ENCODE measurements at regions not wholly inside any gene's neighbourhood (a gene's known extent, or its start where the extent isn't known, plus 50 kb on each side); places are given as distances from the start of the nearest gene placed in this dataset.
"Not testable (repeated sequence)": the region's sequence is repeated elsewhere in the genome, so short reads cannot be mapped to it uniquely, and the experiment has no call there.

DNA sequence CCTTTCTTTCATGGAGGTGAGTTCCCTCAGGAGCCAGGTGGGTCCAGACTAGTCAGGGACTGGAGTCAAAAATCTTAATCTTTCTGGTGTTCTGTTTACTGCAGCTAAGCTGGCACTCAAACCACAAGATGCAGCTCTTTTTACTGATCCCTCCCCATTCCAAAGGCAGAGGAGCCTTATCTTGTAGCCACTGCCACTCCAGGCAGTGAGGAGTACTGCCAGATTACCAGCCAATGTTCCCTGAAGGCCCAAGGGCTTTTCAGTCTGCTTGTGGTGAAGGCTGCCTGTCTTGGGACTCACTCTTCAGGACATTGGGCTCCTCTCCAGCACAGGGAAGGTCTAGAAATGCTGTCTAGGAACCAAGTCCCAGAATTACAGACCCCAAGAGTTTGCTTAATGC, 490.4 kb upstream of the ADGRB3 start:
- DNase-seq (ENCODE audit: low spot score): no peak

- no peak for DNase-seq (ENCODE audit: low spot score)
Observed at GRCh38 chr6:68141190-68141589, 493.9 kb upstream of the ADGRB3 start.

- no peak for DNase-seq (ENCODE audit: low spot score)
Observed at GRCh38 chr6:68139130-68139529, 496.0 kb upstream of the ADGRB3 start.

- DNase-seq (ENCODE audit: low spot score): no peak
Observed at GRCh38 chr6:68134796-68135195, 500.3 kb upstream of the ADGRB3 start.

- no peak for DNase-seq (ENCODE audit: low spot score)
Observed at GRCh38 chr6:68128211-68128610, 506.9 kb upstream of the ADGRB3 start.

DNA sequence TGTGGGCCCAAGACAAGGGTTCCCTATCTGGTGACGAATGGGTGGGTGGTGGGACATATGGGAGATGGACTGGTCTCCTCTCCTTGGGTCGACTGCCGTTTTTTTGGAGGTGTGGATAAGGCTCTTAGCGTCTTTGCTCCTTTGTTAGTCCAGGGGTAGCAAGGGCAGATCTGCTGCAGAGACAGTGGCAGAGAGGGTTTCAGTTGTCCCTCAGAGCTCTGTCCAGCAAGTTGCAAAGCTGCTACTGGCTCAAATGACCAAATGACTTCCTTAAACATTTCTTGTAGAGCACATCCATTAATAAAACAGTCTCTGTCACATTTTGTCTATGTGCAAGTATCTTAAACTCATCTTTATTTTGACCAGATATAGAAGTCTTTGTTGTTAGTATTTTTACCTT, 508.0 kb upstream of the ADGRB3 start:
- no peak for DNase-seq (ENCODE audit: low spot score)

DNA sequence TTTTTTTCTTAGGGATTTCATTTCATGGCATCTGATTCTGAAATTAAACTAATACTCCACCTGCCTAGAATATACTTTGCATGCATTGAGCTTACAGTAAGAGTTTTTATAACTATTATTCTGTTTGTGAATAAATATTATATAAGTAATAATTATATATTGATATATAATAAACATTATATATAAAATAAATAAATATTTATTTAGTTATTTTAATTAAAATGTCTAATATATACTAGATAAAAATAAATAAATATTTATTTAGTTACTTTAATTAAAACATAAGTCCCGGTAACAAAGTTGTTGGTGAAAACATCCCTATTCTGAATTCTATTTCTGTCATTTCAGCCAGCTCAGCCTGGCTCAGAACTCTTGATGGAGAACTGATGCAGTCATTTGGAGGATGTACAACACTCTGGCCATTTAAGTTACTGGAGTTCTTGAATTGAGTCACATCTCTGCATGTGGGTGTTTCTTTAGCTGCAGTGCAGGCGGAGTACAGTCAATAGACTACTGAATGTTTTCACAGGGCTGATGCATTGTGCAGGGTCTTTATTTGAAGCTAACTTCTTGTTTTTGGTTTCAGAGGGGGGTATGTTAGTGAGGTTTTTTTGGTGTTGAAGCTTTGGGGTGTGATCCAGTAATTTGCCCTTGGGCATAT, 508.9 kb upstream of the ADGRB3 start:
- DNase-seq (ENCODE audit: low spot score): no peak

DNA sequence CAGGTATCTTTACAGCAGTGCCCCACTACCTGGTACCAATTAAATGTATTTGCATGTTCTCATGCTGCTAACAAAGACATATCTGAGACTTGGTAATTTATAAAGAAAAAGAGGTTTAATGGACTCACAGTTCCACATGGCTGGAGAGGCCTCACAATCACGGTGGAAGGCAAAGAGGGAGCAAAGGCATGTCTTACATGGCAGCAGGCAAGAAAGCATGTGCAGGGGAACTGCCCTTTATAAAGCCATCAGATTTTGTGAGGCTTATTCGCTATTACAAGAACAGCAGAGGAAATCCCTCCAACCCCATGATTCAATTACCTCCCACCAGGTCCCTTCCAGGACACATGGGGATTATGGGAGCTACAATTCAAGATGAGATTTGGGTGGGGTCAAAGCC, 512.1 kb upstream of the ADGRB3 start:
- not testable (repeated sequence) for DNase-seq (ENCODE audit: low spot score)

GRCh38 chr6:68122032-68122431, 513.0 kb upstream of the ADGRB3 start:
- no peak for DNase-seq (ENCODE audit: low spot score)

DNA sequence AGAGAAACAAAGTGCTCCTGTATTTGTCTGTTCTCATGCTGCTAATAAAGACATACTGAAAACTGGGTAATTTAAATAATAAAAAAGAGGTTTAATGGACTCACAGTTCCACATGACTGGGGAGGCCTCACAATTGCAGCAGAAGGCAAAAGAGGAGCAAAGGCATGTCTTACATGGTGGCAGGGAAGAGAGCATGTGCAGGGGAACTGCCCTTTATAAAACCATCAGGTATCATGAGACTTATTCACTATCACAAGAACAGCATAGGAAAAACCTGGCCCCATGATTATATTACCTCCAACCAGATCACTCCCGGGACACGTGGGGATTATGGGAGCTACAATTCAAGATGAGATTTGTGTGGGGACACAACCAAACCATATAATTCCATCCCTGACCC, 514.1 kb upstream of the ADGRB3 start:
- DNase-seq (ENCODE audit: low spot score): not testable (repeated sequence)

GRCh38 chr6:68114463-68115047, 520.5 kb upstream of the ADGRB3 start:
- DNase-seq (ENCODE audit: low spot score): no peak

DNA sequence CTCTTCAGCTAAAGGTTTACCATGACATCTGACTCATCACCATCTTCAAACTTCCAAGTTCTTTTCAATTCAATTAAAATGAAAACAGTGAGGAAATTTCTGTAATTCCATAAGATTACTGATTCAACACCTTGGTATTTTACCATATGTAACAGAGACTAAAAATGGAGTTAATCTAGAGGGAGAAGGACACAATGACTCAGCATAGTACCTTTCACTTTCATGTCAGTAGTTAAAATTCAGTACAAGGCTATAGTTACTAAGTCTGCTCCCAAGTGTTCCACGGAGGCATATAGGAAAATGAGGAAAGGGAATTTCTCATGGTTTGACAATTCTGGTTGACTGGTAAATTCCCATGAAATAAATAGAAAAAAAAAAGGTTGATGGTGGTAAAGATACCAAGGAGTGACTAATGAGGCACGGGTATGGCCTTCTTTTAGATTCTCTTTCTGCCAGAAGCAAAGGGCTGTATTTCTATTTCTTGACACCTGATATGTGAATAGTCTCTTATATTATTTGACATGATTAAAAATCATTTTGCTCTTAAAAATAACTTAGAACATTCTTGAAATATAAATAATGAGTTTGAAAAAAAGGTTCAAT, 526.7 kb upstream of the ADGRB3 start:
- no peak for DNase-seq (ENCODE audit: low spot score)

GRCh38 chr6:68094070-68094469, 541.0 kb upstream of the ADGRB3 start:
- no peak for DNase-seq (ENCODE audit: low spot score)

DNA sequence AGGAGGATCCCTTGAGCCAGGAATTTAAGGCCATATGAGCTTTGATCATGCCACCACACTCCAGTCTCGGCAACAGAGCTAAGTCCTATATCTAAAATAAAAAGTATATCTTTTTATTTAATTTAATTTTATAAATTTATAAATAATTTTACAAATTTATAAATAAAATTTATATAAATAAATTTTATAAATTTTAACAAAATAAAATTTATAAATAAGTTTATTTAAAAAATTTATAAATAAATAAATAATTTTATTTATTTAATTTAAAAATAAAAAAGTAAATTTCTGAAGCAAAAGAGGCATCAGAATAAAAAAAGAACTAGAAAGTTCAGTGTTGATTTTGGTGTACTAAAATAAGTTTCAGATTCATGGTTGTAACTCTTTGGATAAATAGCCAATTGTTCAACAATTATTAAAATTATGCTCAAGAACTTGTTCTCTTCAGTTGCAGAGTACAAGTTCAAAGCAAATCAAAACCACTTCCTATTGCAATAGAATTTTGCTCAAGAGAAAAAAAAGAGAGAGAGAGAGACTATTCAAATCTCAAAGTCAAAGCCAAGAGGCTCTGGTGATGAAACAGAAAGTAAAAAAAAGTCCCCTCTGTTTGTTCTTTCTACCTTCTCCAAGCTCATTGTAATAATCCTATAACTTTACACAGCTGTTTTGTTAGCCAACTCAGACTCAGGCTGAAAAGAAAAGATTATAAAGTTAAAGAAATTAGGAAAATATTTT, 547.5 kb upstream of the ADGRB3 start:
- DNase-seq (ENCODE audit: low spot score): no peak

- no peak for DNase-seq (ENCODE audit: low spot score)
Observed at GRCh38 chr6:68086199-68086598, 548.9 kb upstream of the ADGRB3 start.

- DNase-seq (ENCODE audit: low spot score): not testable (repeated sequence)
Observed at GRCh38 chr6:68085599-68085998, 549.5 kb upstream of the ADGRB3 start.

GRCh38 chr6:68082086-68082485, 553.0 kb upstream of the ADGRB3 start:
- no peak for DNase-seq (ENCODE audit: low spot score)

DNA sequence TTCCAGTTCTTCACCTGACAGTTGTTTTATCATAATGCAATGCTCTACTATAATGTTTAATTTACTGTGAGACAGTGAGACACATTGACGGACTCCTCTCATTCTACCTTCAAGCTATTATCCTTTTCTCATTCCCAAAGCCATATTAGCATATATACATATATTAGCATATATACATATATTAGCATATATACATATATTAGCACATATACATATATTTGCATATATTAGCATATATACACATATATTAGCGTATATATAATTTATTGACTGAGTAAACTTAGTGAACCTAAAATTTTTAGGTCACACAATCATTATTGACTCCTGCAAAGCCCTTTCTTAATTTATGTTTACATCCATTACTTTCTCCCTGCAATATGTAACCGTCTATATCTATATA, 555.0 kb upstream of the ADGRB3 start:
- DNase-seq (ENCODE audit: low spot score): no peak

DNA sequence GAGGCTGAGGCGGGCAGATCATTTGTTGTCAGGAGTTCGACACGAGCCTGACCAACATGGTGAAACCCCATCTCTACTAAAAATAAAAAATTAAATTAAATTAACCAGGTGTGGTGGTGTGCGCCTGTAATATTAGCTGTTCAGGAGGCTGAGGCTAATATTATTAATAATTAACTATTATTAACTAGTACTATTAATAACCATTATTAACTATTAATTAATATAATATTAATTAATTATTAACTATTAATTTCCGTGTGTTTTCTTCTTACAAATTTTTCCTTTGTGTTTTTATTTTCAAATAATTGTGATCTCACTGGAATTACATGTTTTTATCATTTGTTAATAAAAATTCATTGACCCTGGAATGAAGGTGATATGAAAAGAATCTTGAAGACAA, 557.4 kb upstream of the ADGRB3 start:
- DNase-seq (ENCODE audit: low spot score): no peak

- DNase-seq (ENCODE audit: low spot score): no peak
Observed at GRCh38 chr6:68071740-68072139, 563.3 kb upstream of the ADGRB3 start.

DNA sequence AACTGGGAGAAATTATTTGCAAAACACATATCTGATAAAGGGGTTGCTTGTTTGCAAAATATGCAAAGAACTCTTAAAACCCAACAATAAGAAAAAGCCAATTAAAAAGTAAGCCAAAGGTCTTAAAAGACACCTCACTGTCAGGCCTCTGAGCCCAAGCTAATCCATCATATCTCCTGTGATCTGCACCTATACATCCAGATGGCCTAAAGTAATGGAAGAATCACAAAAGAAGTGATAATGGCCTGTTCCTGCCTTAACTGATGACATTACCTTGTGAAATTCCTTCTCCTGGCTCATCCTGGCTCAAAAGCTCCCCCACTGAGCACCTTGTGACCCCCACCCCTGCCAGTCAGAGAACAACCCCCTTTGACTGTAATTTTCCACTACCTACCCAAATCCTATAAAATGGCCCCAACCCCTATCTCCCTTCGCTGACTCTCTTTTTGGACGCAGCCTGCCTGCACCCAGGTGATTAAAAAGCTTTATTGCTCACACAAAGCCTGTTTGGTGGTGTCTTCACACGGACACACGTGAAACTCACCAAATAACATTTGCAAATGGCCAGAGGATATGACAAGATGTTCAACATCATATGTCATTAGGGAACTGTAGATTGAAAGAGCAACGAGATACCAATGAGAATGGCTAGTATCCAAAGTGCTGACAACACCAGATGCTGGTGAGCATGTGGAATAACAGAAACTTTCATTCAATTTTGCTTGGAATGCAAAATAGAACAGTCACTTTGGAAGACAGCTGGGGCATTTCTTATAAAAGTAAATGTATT, 565.0 kb upstream of the ADGRB3 start:
- no peak for DNase-seq (ENCODE audit: low spot score)

DNA sequence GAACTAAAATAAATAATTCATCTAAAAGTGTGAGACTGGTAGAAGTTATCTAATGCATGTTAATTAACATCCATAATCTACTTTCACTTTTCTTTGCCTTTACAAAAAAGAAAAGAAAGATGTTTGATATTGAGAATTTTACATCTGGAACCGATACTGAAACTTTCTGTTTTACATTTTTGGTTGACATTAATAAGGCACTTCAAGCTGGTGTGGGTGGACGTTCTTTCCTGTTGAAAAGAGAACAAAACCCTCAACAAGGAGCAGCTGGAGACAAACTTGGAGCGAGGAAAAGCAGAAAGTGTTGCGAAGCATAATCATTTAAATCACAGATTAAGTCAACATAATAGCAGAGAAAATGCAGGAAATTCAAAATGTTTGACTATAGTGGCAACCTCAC, 575.2 kb upstream of the ADGRB3 start:
- DNase-seq (ENCODE audit: low spot score): no peak

All from HuH-7 (cell line).